HepG2 (cell line): ENCODE measurements at regions not wholly inside any gene's neighbourhood (a gene's known extent, or its start where the extent isn't known, plus 50 kb on each side); places are given as distances from the start of the nearest gene placed in this dataset.

Source experiments
- FOXM1 ChIP-seq: sonication (generic); formaldehyde crosslinking; IDR thresholded peaks from 2 replicates; pipeline ENCODE4 v1.5.0; 2020; ENCODE audit warnings: missing genetic modification reagents
- IRX3 ChIP-seq: sonication (generic); formaldehyde crosslinking; IDR thresholded peaks from 2 replicates; pipeline ENCODE4 v1.8.1; 2023; ENCODE audit warnings: mild to moderate bottlenecking, low read depth, missing genetic modification reagents, borderline replicate concordance
- NFKBIZ ChIP-seq: IDR thresholded peaks from 2 replicates; pipeline ENCODE4 v1.6.1; 2018; ENCODE audit warnings: missing genetic modification reagents, missing compliant biosample characterization
- RFX5 ChIP-seq: IDR thresholded peaks from 2 replicates; pipeline ENCODE4 v1.6.1; 2011; ENCODE audit warnings: low read depth, low read length, improper control_type of control experiment
- TOPORS ChIP-seq: sonication (generic); formaldehyde crosslinking; IDR thresholded peaks from 2 replicates; pipeline ENCODE4 v1.8.0; 2023; ENCODE audit warnings: mild to moderate bottlenecking, missing genetic modification reagents
- ZNF12 ChIP-seq: sonication (generic); formaldehyde crosslinking; IDR thresholded peaks from 2 replicates; pipeline ENCODE4 v1.5.0; 2020; ENCODE audit warnings: missing genetic modification reagents
- ZNF138 ChIP-seq: sonication (generic); formaldehyde crosslinking; IDR thresholded peaks from 2 replicates; pipeline ENCODE4 v1.5.0; 2020; ENCODE audit warnings: mild to moderate bottlenecking, low read depth, missing genetic modification reagents
- ZNF337 ChIP-seq: sonication (generic); formaldehyde crosslinking; IDR thresholded peaks from 2 replicates; pipeline ENCODE4 v1.5.1; 2020; ENCODE audit warnings: missing genetic modification reagents, low read depth, mild to moderate bottlenecking, borderline replicate concordance
- ZNF788 ChIP-seq: sonication (generic); formaldehyde crosslinking; IDR thresholded peaks from 2 replicates; pipeline ENCODE4 v1.5.0; 2020; ENCODE audit warnings: mild to moderate bottlenecking, missing genetic modification reagents, borderline replicate concordance
- TF ChIP-seq, protein P1 (sequence below): IDR thresholded peaks from 2 replicates; pipeline ENCODE4 v1.6.1; 2016; ENCODE audit warnings: low read depth, control low read depth
- TF ChIP-seq, protein P2 (sequence below): sonication (generic); formaldehyde crosslinking; IDR thresholded peaks from 2 replicates; pipeline ENCODE4 v1.5.0; 2020; ENCODE audit warnings: missing genetic modification reagents
- TF ChIP-seq, protein P3 (sequence below): sonication (generic); formaldehyde crosslinking; IDR thresholded peaks from 2 replicates; pipeline ENCODE4 v1.4.0; 2020; ENCODE audit warnings: missing genetic modification reagents, borderline replicate concordance

DNA sequence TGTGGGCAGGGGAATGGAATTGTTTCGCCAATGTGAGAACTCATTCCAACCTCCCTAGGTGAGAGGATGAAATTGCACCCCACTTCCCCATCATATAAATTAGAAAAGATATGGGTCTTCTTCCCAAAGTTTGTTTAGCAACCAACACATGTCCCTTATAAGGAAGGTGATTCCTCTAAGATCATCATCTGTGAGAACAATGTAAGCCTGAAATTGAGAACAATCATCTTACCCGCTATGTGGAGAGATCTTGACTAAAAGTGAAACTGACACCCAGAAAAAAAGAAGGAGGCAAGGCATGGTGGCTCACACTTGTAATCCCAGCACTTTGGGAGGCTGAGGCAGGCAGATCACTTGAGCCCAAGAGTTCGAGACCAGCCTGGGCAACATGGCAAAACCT, 173.2 kb upstream of the HMGA2 start (continued):
- TF ChIP-seq, protein P1, sequence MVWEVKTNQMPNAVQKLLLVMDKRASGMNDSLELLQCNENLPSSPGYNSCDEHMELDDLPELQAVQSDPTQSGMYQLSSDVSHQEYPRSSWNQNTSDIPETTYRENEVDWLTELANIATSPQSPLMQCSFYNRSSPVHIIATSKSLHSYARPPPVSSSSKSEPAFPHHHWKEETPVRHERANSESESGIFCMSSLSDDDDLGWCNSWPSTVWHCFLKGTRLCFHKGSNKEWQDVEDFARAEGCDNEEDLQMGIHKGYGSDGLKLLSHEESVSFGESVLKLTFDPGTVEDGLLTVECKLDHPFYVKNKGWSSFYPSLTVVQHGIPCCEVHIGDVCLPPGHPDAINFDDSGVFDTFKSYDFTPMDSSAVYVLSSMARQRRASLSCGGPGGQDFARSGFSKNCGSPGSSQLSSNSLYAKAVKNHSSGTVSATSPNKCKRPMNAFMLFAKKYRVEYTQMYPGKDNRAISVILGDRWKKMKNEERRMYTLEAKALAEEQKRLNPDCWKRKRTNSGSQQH (CRISPR knock-in tag): no peak
- TF ChIP-seq, protein P2, sequence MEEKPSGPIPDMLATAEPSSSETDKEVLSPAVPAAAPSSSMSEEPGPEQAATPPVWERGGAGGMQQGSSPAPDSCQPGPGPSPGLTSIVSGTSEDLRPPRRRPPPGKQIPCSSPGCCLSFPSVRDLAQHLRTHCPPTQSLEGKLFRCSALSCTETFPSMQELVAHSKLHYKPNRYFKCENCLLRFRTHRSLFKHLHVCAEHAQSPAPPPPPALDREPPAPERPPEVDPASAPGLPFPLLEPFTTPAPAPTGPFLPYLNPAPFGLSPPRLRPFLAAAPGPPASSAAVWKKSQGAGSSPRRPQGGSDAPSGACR (CRISPR knock-in tag): no peak
- TF ChIP-seq TOPORS (CRISPR knock-in tag) (no peak), ZNF12 (no peak), ZNF788 (CRISPR knock-in tag) (no peak), NFKBIZ (no peak), ZNF138 (CRISPR knock-in tag) (no peak), FOXM1 (no peak), RFX5 (no peak), ZNF337 (CRISPR knock-in tag) (no peak), IRX3 (CRISPR knock-in tag) (no peak)
- TF ChIP-seq, protein P3, sequence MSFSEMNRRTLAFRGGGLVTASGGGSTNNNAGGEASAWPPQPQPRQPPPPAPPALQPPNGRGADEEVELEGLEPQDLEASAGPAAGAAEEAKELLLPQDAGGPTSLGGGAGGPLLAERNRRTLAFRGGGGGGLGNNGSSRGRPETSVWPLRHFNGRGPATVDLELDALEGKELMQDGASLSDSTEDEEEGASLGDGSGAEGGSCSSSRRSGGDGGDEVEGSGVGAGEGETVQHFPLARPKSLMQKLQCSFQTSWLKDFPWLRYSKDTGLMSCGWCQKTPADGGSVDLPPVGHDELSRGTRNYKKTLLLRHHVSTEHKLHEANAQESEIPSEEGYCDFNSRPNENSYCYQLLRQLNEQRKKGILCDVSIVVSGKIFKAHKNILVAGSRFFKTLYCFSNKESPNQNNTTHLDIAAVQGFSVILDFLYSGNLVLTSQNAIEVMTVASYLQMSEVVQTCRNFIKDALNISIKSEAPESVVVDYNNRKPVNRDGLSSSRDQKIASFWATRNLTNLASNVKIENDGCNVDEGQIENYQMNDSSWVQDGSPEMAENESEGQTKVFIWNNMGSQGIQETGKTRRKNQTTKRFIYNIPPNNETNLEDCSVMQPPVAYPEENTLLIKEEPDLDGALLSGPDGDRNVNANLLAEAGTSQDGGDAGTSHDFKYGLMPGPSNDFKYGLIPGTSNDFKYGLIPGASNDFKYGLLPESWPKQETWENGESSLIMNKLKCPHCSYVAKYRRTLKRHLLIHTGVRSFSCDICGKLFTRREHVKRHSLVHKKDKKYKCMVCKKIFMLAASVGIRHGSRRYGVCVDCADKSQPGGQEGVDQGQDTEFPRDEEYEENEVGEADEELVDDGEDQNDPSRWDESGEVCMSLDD (CRISPR knock-in tag): no peak
